HG03095 (cell line): ENCODE measurements at regions not wholly inside any gene's neighbourhood (a gene's known extent, or its start where the extent isn't known, plus 50 kb on each side); places are given as distances from the start of the nearest gene placed in this dataset.
A peak's percentile ranks its signal among the peaks of the same experiment; 100 is the strongest.

ENCODE experiments used
- ATAC-seq: cut with Tn5 transposase; IDR thresholded peaks from one replicate; pipeline ENCODE4 v1.9.1; 2021; ENCODE audit warnings: moderate library complexity; ENCODE audit not compliant: unreplicated experiment

GRCh38 chr3:145721273-145721805 lies 439.6 kb downstream of the PLOD2 start:
- no peak for ATAC-seq

GRCh38 chr3:145721815-145722214 lies 439.2 kb downstream of the PLOD2 start:
- no peak for ATAC-seq

GRCh38 chr3:145727476-145727875 lies 433.5 kb downstream of the PLOD2 start:
- no peak for ATAC-seq

GRCh38 chr3:145735631-145736030 lies 425.4 kb downstream of the PLOD2 start:
- ATAC-seq, result no peak

- no peak for ATAC-seq
Measured at GRCh38 chr3:145737952-145738351, 423.0 kb downstream of the PLOD2 start.

GRCh38 chr3:145739926-145740325 lies 421.1 kb downstream of the PLOD2 start:
- no peak for ATAC-seq

GRCh38 chr3:145750657-145751056 lies 410.3 kb downstream of the PLOD2 start:
- no peak for ATAC-seq

GRCh38 chr3:145752576-145752975 lies 408.4 kb downstream of the PLOD2 start:
- no peak for ATAC-seq

GRCh38 chr3:145754605-145755289 lies 406.2 kb downstream of the PLOD2 start:
- no peak for ATAC-seq

GRCh38 chr3:145760036-145760435 lies 400.9 kb downstream of the PLOD2 start:
- no peak for ATAC-seq

- no peak for ATAC-seq
Measured at GRCh38 chr3:145767909-145768308, 393.1 kb downstream of the PLOD2 start.

GRCh38 chr3:145776782-145777408 lies 384.1 kb downstream of the PLOD2 start:
- peak; percentile 75 for ATAC-seq

GRCh38 chr3:145780301-145780700 lies 380.7 kb downstream of the PLOD2 start:
- no peak for ATAC-seq

GRCh38 chr3:145785668-145786067 lies 375.3 kb downstream of the PLOD2 start:
- ATAC-seq, result no peak

- no peak for ATAC-seq
Measured at GRCh38 chr3:145798007-145798406, 363.0 kb downstream of the PLOD2 start.

- ATAC-seq, result no peak
Measured at GRCh38 chr3:145798696-145799537, 362.1 kb downstream of the PLOD2 start.

GRCh38 chr3:145801696-145802095 lies 359.3 kb downstream of the PLOD2 start:
- ATAC-seq, result no peak

GRCh38 chr3:145807990-145808389 lies 353.0 kb downstream of the PLOD2 start:
- ATAC-seq, result no peak

- no peak for ATAC-seq
Measured at GRCh38 chr3:145812391-145812790, 348.6 kb downstream of the PLOD2 start.

- no peak for ATAC-seq
Measured at GRCh38 chr3:145815707-145816413, 345.1 kb downstream of the PLOD2 start.
